GM12878 (cell line): ENCODE measurements at regions not wholly inside any gene's neighbourhood (a gene's known extent, or its start where the extent isn't known, plus 50 kb on each side); places are given as distances from the start of the nearest gene placed in this dataset.

Experiments used
- ATAC-seq: fragments of 200-7000 bp; cut with Tn5 transposase; 3 replicates; pipeline ENCODE4 v1.9.1; 2020; ENCODE audit warnings: mild to moderate bottlenecking, moderate library complexity
- BruUV-seq: library from RNA; stranded (reverse); fragments of 400-500 nt; replicated peaks from 2 replicates; lab custom pipeline; 2021; lab: Mats Ljungman, UMichigan
- CTCF ChIA-PET: fragments of 300-600 bp; sonication (Branson Sonifier 250); formaldehyde crosslinking; extraction: SDS; loops from one replicate; lab custom pipeline; 2021; ENCODE audit warnings: inconsistent platforms; lab: Yijun Ruan, JAX
- POLR2A ChIA-PET: fragments of 350-600 bp; formaldehyde crosslinking; extraction: SDS; loops from one replicate; lab custom pipeline; 2021; ENCODE audit warnings: inconsistent platforms; lab: Charles Lee
- RAD21 ChIA-PET: fragments of 300-600 bp; sonication (Branson Sonifier 250); formaldehyde crosslinking; loops from one replicate; lab custom pipeline; 2023; ENCODE audit warnings: antibody characterized with exemption; ENCODE audit not compliant: unreplicated experiment; lab: Charles Lee
- SMC1A ChIA-PET: fragments of 300-600 bp; sonication (Branson Sonifier 250); formaldehyde crosslinking; loops from one replicate; lab custom pipeline; 2023; ENCODE audit not compliant: unreplicated experiment, uncharacterized antibody; lab: Charles Lee
- DNase-seq: peaks from one replicate; pipeline ENCODE4 v3.0.0-alpha.2; 2011; ENCODE audit warnings: low read depth, low spot score
- FAIRE-seq: peaks from 3 replicates; lab custom pipeline; 2011; peaks lifted over from hg19 to GRCh38; lab: Jason Lieb, UNC
- H2AFZ ChIP-seq: 2 replicates; pipeline ENCODE4 v1.6.0; 2011; ENCODE audit warnings: low read depth, low read length, control low read depth; ENCODE audit not compliant: control insufficient read depth
- H3K27ac ChIP-seq: 2 replicates; pipeline ENCODE4 v1.5.1; 2011; ENCODE audit warnings: control low read depth; ENCODE audit not compliant: control insufficient read depth, insufficient read depth
- H3K27me3 ChIP-seq, 2 experiments: replicated peaks in 1 of 2; 2 replicates each; pipeline versions ENCODE4 v1.6.0 to v1.6.1; 2011; ENCODE audit warnings: low read length in 1 of 2; ENCODE audit not compliant: control insufficient read depth in 2 of 2, insufficient read depth in 2 of 2
- H3K36me3 ChIP-seq, 2 experiments: 2 replicates each; pipeline ENCODE4 v1.5.1; 2011; ENCODE audit warnings: low read length in 1 of 2; ENCODE audit not compliant: control insufficient read depth in 2 of 2, insufficient read depth in 2 of 2
- H3K4me1 ChIP-seq: 2 replicates; pipeline ENCODE4 v1.6.1; 2011; ENCODE audit warnings: mild to moderate bottlenecking, low read length, moderate library complexity, mixed read lengths; ENCODE audit not compliant: control insufficient read depth, insufficient read depth
- H3K4me2 ChIP-seq: 2 replicates; pipeline ENCODE4 v1.6.0; 2011; ENCODE audit warnings: control low read depth; ENCODE audit not compliant: control insufficient read depth, insufficient read depth
- H3K4me3 ChIP-seq: fragments of 200-600 bp; sonication (generic); 2 replicates; pipeline ENCODE4 v1.5.1; 2016
- H3K79me2 ChIP-seq: 2 replicates; pipeline ENCODE4 v1.6.0; 2011; ENCODE audit warnings: low read length; ENCODE audit not compliant: control insufficient read depth, insufficient read depth
- H3K9ac ChIP-seq: 2 replicates; pipeline ENCODE4 v1.8.0; 2011; ENCODE audit warnings: low read length, control low read depth, mixed read lengths; ENCODE audit not compliant: control insufficient read depth, insufficient read depth
- H3K9me3 ChIP-seq: replicated peaks from 3 replicates; pipeline ENCODE4 v1.5.1; 2011; ENCODE audit warnings: mild to moderate bottlenecking, low read length; ENCODE audit not compliant: control insufficient read depth, insufficient read depth
- H4K20me1 ChIP-seq: 2 replicates; pipeline ENCODE4 v1.6.0; 2011; ENCODE audit not compliant: control insufficient read depth, insufficient read depth
- DPF2 ChIP-seq: fragments of 450-650 bp; IDR thresholded peaks from 2 replicates; pipeline ENCODE4 v1.6.1; 2017; ENCODE audit warnings: mild to moderate bottlenecking
- ELK1 ChIP-seq: IDR thresholded peaks from 2 replicates; pipeline ENCODE4 v1.6.1; 2012; ENCODE audit warnings: low read depth, low read length, improper control_type of control experiment
- EP300 ChIP-seq, 2 experiments: fragments of 150-350 bp in 1 of 2; IDR thresholded peaks; 2 replicates each; pipeline ENCODE4 v1.6.1; 2011 to 2012; ENCODE audit warnings: low read depth in 2 of 2, low read length in 2 of 2, borderline replicate concordance in 1 of 2, improper control_type of control experiment in 1 of 2, inconsistent platforms in 1 of 2; ENCODE audit not compliant: control insufficient read depth in 1 of 2
- IRF3 ChIP-seq: fragments of 450-650 bp; IDR thresholded peaks from 2 replicates; pipeline ENCODE4 v1.6.1; 2014; ENCODE audit warnings: mild to moderate bottlenecking
- STAT3 ChIP-seq: IDR thresholded peaks from 2 replicates; pipeline ENCODE4 v1.6.1; 2011; ENCODE audit warnings: low read depth, low read length, improper control_type of control experiment
- TARDBP ChIP-seq: IDR thresholded peaks from 2 replicates; pipeline ENCODE4 v1.6.1; 2016; ENCODE audit warnings: borderline replicate concordance
- ZBED1 ChIP-seq: IDR thresholded peaks from 2 replicates; pipeline ENCODE4 v1.6.1; 2016; ENCODE audit warnings: borderline replicate concordance
- WGBS: methylation state at CpG from one replicate; pipeline ENCODE4 v1.1.6; 2016; ENCODE audit warnings: low lambda C conversion rate; ENCODE audit not compliant: insufficient replicate concordance, insufficient coverage; ENCODE audit errors: missing lambda C conversion rate; 5-methylcytosine and 5-hydroxymethylcytosine counted together
- in situ Hi-C: fragments of 300-500 bp; cut with MboI; formaldehyde crosslinking; loops from 9 replicates; pipeline ENCODE4 v1.14.3; 2018; ENCODE audit warnings: mixed read lengths
- intact Hi-C: fragments of 100-400 bp; cut with micrococcal nuclease; formaldehyde crosslinking; loops from one replicate; pipeline ENCODE4 v1.14.2; 2022; ENCODE audit not compliant: unreplicated experiment

- 28% methylated on average over 2 of the region's 2 CpGs for WGBS
- no TSS peak for BruUV-seq
- Histone ChIP-seq H3K9ac (no peak overlapping the region), H3K79me2 (no peaks in the 10 kb centered on the region), H3K27me3 (no peaks in the 10 kb centered on the region), H3K4me2 (no peak overlapping the region), H4K20me1 (no peaks in the 10 kb centered on the region), H3K36me3 (no peaks in the 10 kb centered on the region), H3K4me1 (no peaks in the 10 kb centered on the region), H2AFZ (no peak overlapping the region), H3K4me3 (no peak overlapping the region), H3K27ac (no peak overlapping the region), H3K9me3 (no peaks in the 10 kb centered on the region)
- ChIA-PET CTCF (no interaction called here), POLR2A (no interaction called here), RAD21 (no interaction called here), SMC1A (interaction anchor here (0.5 to 0.8 kb wide), 2 partner anchors 11 to 33 kb away, joined by 3 to 4 read pairs; no protein-coding TSS in a partner anchor)
- no peak for FAIRE-seq
- TF ChIP-seq DPF2 (no peak), TARDBP (no peak), STAT3 (no peak), EP300 (IDR thresholded peaks at IDR 0.05; ENCODE audit: borderline replicate concordance in 1 of 2, control insufficient read depth in 1 of 2, low read depth in 2 of 2, low read length in 2 of 2) (no peak), ZBED1 (no peak), ELK1 (no peak), IRF3 (no peak)
- in situ Hi-C loops, result no loop called here
- intact Hi-C loops, result no loop called here
- no peak for DNase-seq
- ATAC-seq, result no peak
These were observed 324.3 kb upstream of the PCDH7 start for GRCh38 chr4:30395902-30396301.
